HG02678 (cell line): ENCODE measurements at regions not wholly inside any gene's neighbourhood (a gene's known extent, or its start where the extent isn't known, plus 50 kb on each side); places are given as distances from the start of the nearest gene placed in this dataset.
"Not testable (repeated sequence)": the region's sequence is repeated elsewhere in the genome, so short reads cannot be mapped to it uniquely, and the experiment has no call there.

Source experiments
- ATAC-seq: cut with Tn5 transposase; IDR thresholded peaks from one replicate; pipeline ENCODE4 v1.9.1; 2021; ENCODE audit warnings: mild to moderate bottlenecking, moderate library complexity; ENCODE audit not compliant: unreplicated experiment

DNA sequence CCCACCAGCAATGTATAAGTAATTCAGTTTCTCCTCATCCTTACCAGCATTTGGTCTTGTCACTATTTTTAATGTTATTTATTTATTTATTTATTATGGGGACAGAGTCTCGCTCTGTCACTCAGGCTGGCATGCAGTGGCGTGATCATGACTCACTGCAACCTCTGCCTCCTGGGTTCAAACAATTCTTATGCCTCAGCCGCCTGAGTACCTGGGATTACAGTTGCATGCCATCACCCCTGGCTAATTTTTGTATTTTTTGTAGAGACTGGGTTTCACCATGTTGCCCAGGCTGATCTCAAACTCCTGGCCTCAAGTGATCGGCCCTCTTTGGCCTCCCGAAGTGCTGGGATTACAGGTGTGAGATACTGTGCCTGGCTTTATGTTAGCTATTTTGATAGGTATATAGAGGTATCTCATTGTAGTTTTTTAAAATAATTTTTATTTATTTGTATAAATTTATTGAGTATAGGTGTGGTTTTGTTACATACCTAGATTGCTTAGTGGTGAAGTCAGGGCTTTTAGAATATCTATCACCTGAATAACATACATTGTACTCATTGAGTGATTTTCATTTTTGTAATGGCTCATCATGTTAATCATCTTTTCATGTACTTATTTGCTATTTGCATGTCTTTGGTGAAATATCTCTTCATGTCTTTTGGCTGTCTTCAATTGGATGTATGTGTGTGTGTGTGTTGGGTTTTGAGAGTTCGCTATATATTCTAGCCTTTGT lies 53.3 kb downstream of the TANC2 start:
- ATAC-seq = no peak

DNA sequence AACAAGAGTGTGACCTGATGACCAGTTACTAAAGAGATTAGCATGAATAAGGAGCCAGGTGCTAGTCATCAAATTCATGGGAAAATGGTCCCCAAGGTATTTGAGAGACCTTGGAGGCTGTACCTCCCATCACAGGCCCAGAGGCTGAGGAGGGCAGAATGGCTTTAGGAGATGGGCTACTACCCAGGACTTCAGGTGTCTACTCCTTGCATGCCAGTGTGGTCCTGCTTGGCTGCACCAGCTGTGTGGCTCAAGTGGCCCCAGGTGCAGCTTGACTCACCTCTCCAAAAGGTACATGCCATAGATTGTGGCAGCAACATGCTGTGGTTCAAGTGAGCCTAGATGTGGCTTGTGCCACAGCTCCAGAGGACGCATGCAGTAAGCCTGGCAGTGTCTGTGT lies 56.5 kb downstream of the TANC2 start:
- ATAC-seq = no peak

DNA sequence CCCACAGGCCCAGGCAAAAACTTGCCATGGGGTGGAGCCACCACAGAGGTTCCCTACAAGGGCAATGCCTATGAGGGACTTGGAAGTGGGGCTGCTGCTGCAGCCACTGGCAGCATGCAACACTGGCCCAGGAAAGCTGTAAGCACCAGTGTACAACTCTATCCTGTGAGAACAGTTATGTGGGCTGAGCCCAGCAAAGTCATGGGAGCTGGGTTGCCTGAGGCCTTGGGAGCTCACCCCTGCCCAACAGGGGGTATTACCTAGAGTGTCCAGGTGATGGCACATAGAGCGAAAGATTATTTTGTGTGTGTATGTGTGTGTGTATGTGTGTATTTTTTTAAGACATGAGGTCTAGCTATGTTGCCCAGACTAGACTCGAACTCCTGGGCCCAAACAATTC lies 57.0 kb downstream of the TANC2 start:
- ATAC-seq = no peak

DNA sequence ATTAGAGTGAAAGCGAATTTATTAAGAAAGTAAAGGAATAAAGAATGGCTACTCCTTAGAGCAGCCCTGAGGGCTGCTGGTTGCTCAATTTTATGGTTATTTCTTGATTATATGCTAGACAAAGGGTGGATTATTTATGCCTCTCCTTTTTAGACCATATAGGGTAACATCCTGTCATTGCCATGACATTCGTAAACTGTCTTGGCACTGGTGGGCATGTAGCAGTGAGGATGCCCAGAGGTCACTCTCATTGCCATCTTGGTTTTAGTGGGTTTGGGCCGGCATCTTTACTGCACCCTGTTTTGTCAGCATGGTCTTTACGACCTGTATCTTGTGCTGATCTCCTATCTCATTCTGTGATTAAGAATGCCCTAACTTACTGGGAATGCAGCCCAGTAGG lies 58.2 kb downstream of the TANC2 start:
- no peak for ATAC-seq

DNA sequence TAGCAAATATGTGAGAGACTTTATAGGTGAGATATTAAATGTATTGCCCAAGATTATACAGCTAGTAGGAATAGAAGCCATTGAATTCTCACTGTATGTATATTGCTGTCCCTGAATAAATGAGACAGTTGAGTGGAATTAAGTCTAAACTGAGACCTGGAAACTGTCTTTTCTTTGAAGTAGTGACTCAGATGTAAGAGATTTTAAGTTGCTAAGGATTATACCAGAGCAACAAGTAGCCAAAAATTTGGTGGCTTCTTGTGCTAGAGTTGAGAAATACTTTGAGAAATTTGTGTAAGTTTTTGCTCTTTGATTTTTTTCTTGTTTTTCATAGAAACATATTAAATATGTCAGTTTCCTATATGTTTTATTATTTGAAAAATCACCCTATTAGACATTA lies 58.7 kb downstream of the TANC2 start:
- ATAC-seq = no peak

DNA sequence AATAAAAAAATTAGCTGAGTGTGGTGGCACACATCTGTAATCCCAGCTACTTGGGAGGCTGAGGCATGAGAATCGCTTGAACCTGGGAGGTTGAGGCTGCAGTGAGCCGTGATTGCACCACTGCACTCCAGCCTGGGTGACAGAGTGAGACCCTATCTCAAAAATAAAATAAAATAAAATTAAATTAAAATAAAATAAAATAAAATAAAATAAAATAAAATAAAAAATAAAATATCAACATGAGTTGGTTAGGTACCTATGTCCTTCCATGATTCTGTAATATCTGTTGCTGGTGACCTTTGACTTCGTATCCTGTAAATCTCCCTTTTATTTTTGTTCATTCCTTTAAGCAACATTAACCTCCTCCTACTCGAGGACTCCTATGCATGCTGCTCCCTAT lies 59.6 kb downstream of the TANC2 start:
- not testable (repeated sequence) for ATAC-seq

DNA sequence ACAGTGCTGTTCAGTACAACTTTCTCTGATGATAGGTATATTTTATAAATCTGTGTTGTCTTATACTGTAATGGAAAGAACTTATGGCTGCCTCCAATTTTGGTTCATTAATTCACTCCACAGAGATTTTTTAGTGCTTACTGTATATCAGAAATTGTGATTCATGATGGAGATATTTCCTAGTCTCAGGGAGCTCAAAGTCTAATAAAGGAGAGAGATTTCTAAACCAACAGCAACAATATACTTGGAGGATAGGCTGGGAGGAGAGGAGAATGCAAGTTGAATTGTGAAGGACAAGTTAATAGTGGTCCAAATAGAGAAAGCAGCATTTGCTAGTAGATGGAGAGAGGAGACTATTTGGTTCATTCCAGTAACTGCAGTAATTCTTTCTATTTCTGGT lies 63.5 kb downstream of the TANC2 start:
- ATAC-seq = no peak

DNA sequence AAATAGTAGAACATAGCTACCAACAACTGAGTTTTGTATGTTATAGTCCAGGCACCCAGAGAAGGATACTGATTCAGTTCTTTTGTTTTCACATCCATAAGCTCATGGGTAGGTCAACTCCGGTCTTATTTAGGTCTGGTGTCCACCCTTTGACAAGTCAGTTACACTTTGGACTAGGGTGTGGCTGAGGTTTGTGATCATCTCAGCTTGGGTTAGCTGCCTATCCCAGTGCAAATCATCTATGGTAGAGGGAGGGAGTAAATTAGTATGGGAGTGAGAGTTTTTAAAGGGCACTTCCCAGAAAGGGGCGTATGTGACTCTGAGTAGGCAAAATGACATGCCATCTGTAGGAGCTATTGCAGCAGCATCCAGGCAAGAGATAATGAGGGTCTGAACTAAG lies 66.1 kb downstream of the TANC2 start:
- ATAC-seq = no peak

DNA sequence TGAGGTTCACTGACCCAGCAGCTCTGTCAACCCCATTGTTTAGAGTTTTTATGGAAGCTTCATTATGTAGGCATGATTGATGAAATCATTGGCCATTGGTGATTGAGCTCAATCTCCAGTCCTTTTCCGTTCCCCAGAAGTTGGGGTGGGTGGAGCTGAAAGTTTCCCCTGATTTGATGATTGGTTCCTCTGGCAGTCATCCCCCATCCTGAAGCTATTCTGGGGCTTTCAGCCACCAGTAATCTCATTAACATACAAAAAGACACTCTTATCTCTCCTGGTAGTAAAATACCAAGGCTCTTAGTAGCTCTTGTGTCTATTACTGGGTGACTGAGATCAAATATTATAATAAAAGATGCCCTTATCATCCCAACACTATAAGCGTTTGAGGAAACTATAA lies 67.1 kb downstream of the TANC2 start:
- ATAC-seq = no peak

DNA sequence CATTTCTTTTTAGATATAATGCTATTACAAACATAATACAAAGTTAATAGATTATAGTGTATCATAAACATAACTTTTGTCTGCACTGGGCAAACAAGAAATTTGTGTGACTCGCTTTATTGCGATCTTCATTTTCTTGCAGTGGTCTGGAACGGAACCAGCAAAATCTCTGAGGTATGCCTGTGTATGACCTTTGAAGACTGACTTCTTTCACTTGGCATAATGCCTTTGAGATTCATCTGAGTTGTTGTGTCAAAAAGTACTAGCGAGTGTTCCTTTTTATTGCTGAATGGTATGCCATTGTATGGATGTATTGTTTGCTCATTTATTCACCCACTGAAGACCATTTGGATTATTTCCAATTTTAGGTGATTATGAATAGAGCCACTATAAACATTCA lies 69.2 kb downstream of the TANC2 start:
- no peak for ATAC-seq

DNA sequence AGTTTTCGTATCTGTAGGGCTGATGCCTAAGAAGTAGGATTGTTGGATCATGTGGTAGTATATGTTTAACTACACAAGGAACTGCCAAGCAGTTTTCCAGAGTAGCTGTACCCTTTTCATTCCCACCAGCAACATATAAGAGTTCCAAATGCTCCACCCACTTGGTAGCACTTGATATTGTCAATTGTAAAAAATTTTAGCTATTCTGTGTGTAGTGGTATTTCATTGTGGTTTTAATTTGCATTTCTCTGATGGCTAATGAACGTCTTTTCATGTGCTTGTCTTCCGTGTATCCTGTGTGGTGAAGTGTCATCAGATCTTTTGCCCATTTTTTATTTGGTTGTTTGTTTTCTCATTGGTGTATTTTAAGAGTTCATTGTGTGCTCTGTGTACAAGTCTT lies 69.7 kb downstream of the TANC2 start:
- ATAC-seq = no peak

DNA sequence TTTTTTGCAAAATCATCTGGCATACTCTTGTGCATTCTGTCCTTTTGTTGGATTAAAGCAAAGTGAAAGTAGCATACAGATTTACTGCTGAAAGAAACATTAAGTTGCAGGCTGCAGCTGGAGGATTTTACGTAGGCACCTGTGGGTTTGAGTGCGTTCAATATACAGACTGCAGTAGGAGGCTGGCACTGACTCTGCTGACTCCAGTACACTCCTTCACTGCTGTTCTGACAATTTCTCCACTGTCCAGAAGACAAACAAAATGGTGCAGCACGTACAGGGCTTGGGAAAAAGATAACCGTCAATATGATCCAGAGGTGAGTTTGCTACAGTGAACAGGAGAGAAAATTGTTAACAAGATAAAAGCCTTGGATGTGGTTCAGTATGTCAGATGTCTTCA lies 73.3 kb downstream of the TANC2 start:
- no peak for ATAC-seq

DNA sequence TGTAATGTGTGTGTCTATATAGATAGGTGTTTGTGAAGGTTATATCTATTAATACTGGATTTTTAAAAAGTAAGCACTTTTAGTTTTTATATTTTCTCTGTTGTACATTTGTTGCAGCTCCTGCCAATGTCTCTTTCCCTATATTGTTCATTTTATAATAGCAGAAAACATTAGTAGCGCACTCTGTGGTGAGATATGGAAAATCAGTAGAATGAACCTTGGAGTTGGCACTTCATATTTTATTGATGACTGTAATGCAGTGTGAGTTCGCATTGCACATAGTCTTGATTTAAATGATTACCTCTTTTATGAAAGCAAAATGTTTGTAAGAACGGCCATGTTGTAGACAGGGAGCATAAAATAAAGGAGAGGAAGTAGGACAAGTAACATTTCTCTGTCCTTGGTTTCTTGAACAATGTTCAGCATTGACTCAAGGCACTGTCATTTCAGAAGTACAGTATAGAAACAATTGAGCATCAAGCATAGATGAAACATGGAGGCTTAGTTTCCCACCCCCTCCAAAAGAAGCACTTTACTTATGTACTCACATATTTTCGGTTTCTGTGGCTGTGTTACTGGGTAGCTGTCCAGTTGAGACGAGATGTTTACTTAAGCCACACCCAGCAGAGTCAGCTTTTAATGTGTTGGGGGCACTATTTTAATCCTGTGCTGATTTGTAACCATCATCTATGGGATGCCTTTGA lies 74.0 kb downstream of the TANC2 start:
- ATAC-seq = no peak

DNA sequence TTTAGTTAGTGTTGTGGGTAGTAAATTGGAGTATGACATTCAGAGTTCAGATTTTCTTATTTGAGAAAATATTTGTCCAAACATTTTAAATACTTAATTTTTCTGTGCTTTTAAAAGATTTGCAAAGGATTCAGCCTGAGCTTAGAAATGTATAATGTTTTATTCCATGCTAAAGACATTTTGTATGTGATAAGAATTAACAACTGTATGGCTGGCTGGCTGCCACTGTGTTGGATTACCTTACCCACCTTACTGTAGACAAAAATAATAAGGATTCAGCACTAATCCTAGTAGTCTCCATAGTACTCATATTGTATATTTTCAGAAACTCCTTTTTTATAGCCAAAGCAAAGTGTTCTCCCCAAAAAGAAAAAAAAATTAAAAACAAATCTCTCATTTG lies 74.8 kb downstream of the TANC2 start:
- ATAC-seq = no peak

DNA sequence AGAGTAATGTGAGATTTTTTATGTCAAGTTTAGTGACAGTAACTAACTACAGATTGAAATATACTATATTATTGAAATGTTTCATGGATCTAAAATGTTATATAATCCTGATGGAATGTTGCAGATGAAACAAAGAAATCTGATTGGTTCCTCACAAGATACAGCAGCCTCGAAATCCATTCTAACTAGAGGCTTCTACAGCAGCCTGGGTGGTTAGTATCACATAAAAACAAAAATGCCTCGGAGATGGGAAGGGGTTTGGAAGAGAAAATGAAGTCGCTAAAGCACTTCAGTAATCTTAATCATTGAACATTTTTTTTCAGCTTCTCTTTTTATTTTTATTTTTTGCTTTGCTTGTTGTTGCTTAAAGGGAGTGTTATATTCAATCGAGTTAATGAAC lies 75.2 kb downstream of the TANC2 start:
- no peak for ATAC-seq

DNA sequence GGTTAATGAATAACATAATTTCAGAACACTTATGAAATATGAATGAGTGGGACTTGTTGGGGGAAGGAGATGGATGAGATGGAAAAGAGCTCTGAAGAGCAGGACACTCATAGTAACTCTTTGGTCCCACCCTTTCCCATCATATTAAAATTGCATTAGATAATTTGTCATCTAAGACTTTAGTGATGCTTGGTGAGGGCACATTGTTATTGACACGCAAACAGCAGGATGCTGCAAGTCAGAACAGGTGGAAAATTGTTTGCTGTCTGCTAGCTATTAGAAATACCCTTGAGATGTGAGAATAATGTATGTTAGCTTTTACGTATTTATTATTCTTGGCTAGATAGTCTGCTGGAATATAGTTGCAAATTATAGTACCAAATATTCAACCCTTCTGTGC lies 75.7 kb downstream of the TANC2 start:
- ATAC-seq = no peak

DNA sequence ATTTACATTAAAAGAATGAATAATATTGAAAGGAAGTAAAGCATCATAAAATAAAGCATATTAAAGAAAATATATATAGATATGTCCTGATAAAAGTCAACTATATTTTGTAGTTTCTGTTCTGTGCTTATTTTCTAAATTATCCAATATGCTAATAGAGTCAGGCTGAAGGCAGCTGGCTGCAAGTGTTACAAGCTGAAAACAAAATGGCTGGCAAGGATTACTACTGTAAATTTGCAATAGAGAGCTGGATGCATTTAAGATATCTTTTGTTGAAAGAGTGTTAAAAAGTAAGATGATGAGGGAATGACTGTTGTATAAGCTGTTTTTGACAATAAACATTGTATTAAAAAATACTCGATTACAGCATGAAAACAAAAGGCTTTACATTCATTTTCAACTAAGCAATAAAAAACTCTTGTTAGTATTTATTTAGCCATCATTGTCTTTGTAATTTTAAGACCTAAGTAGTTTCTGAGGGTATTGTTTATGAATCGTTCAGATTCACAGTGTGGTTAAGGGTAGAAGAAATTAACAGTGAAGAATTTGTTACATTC lies 76.3 kb downstream of the TANC2 start:
- ATAC-seq = no peak

DNA sequence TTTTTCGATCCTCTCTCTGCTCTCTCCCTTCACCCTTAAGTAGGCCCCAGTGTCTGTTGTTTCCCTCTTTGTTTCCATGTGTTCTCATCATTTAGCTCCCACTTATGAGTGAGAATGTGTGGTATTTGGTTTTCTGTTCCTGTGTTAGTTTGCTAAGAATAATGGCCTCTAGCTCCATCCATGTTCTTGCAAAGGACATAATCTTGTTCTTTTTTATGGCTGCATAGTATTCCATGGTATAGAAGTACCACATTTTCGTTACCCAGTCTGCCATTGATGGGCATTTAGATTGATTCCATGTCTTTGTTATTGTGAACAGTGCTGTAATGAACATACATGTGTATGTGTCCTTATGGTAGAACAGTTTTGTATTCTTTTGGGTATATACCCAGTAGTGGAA lies 91.5 kb downstream of the TANC2 start:
- not testable (repeated sequence) for ATAC-seq

DNA sequence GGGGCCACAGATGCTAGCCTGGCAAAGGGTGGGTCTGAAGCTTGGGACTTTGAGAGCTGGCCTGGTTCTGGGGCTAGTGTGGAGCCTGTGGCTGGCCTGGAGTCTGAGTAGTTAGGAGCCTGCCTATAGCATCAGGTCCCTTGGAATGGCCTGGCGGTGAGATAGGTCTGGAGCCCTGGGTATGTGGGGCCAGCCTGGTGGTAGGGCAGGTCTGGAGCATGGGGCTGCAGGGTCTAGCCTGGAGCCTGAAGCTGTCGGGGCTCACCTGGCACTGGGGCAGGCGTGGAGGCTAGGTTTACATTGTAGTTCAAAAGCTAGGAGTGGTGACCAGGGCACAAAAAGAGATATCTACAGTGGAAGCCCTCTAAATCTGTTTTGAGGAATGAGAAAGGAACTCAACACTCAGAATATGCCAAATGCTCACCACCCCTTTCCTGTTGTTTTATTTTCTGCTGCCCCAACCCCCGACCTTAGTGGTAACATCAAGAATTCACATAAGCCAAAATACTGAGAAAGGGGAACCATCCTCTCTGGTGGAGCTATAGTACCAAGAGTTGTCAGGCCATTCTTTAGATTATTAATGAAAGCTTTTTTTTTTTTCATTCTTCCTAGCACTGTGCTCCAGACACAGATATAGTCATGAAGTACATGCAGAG lies 100.3 kb downstream of the TANC2 start:
- ATAC-seq = no peak

DNA sequence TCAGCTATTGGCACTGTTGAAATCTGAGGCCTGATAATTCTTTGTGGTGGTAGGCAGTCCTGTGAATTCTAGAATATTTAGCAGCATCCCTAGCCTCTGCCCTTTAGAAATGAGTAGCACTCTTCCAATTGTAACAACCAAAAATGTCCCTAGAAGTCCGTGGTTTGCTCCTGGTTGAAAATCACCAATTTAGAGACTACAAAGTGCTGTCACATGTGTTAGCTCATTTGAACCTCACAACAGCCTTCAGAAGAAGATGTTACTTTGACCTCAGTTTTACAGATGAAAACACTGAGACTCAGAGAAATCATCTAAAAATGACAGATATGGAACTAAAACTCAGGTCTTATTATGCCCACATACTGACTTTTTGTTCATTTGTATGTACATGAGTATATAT lies 103.2 kb downstream of the TANC2 start:
- ATAC-seq = no peak

DNA sequence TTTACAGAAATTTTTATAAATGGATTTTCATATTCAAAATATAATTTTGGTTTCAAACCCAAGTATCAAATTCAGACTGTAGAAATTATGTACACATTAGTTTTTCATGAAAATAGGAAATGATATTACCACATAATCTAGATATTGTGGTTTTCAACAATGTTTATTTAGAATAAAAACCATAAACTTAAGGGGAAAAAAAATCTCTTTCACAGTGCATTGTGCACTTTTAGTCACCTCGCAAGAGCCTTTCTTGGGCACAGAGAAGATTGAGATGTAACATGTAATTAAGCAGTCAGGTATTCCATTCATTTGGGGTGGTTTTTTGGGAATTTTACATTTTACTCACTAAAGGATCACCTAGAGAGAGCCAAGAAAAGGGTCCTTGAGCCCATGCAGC lies 104.0 kb downstream of the TANC2 start:
- ATAC-seq = no peak

DNA sequence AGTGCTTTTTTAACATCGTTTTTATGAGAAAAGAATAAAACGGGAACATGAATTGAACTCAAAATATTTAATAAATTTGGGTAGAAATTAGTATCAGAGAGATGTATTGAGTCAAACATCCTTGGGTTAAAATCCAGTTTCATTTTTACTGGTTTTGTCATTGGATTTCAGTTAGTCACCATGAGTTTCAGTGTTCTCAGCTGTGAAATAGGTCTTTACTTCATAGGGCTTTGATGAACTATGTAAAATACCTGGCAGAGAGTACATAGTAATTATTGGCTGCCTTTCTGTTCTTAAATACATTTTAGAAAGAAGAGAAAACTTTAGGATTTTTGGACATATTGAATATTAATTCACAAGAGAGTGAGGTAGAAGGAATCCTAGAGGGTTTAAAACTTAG lies 105.8 kb downstream of the TANC2 start:
- ATAC-seq = no peak
